Breast epithelium (tissue), 4 donors: ENCODE measurements at regions not wholly inside any gene's neighbourhood (a gene's known extent, or its start where the extent isn't known, plus 50 kb on each side); places are given as distances from the start of the nearest gene placed in this dataset.

Experiments
- DNase-seq, 2 donors: peaks; one replicate each; pipeline ENCODE4 v3.0.0-alpha.2; 2019; ENCODE audit warnings: low spot score in 2 of 2
- H3K27ac ChIP-seq, 2 donors: fragments of 200-600 bp; sonication (generic) in 1 of 2; one replicate each; pipeline ENCODE4 v1.5.1; 2016 to 2019; ENCODE audit warnings: mild to moderate bottlenecking in 1 of 2
- H3K27me3 ChIP-seq, 2 donors: fragments of 200-600 bp; sonication (generic) in 1 of 2; one replicate each; pipeline versions ENCODE4 v1.5.1 to v1.6.0; 2017 to 2019; ENCODE audit warnings: control low read depth in 1 of 2, mild to moderate bottlenecking in 1 of 2
- H3K36me3 ChIP-seq: fragments of 200-600 bp; one replicate; pipeline ENCODE4 v1.5.1; 2019
- H3K4me1 ChIP-seq, 2 donors: fragments of 200-600 bp; sonication (generic); one replicate each; pipeline ENCODE4 v1.5.1; 2016 to 2019; ENCODE audit warnings: control low read depth in 1 of 2
- H3K4me3 ChIP-seq, 3 donors: fragments of 200-600 bp; sonication (generic); 1 replicate in 2 of 3; 2 replicates in 1 of 3; pipeline ENCODE4 v1.5.1; 2016 to 2019; ENCODE audit warnings: mild to moderate bottlenecking in 3 of 3, moderate library complexity in 2 of 3
- H3K9me3 ChIP-seq, 2 donors: fragments of 200-600 bp; sonication (generic) in 1 of 2; one replicate each; pipeline ENCODE4 v1.5.1; 2016 to 2019; ENCODE audit warnings: control low read depth in 1 of 2
- POLR2A ChIP-seq: fragments of 450-650 bp; IDR thresholded peaks from one replicate; pipeline ENCODE4 v1.6.1; 2016; ENCODE audit warnings: antibody characterized with exemption, mild to moderate bottlenecking, moderate library complexity
- POLR2AphosphoS5 ChIP-seq, 3 donors: sonication (generic); formaldehyde crosslinking; IDR thresholded peaks; one replicate each; pipeline ENCODE4 v1.6.1; 2017; ENCODE audit warnings: antibody characterized with exemption in 3 of 3
- intact Hi-C: fragments of 100-400 bp; cut with DNase I; formaldehyde crosslinking; loops from one replicate; pipeline ENCODE4 v1.15.1; 2023; ENCODE audit warnings: low total_unique reads
- TF ChIP-seq, protein P1 (sequence below), 3 donors: fragments of 450-650 bp; IDR thresholded peaks; one replicate each; pipeline ENCODE4 v1.5.1; 2016 to 2017; ENCODE audit warnings: antibody characterized with exemption in 3 of 3, mild to moderate bottlenecking in 3 of 3, moderate library complexity in 3 of 3

DNA sequence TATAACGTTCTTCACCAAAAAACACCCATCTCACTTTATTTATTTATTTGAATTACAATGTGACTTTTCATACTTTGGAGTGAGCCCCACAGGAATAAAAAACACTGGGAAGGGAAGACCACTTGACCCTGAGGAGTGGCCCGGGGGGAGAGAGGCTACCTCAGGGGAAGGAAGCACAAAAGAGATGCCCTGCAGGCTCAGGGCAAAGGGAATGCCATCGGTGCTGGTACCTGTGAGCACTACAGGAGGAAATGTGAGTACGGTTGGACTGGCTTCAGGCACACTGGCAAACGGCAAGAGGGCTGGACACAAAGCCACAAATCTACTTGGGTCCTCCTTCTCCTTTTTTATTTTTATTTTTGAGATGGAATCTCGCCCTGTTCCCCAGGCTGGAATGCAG is 363.9 kb upstream of the KLF4 start:
- H3K27ac ChIP-seq: no peak overlapping the region
- intact Hi-C loops: no loop called here
- TF ChIP-seq, protein P1, sequence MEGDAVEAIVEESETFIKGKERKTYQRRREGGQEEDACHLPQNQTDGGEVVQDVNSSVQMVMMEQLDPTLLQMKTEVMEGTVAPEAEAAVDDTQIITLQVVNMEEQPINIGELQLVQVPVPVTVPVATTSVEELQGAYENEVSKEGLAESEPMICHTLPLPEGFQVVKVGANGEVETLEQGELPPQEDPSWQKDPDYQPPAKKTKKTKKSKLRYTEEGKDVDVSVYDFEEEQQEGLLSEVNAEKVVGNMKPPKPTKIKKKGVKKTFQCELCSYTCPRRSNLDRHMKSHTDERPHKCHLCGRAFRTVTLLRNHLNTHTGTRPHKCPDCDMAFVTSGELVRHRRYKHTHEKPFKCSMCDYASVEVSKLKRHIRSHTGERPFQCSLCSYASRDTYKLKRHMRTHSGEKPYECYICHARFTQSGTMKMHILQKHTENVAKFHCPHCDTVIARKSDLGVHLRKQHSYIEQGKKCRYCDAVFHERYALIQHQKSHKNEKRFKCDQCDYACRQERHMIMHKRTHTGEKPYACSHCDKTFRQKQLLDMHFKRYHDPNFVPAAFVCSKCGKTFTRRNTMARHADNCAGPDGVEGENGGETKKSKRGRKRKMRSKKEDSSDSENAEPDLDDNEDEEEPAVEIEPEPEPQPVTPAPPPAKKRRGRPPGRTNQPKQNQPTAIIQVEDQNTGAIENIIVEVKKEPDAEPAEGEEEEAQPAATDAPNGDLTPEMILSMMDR (IDR thresholded peaks at IDR 0.05): no peak
- TF ChIP-seq POLR2AphosphoS5 (IDR thresholded peaks at IDR 0.05): no peak
- TF ChIP-seq POLR2A: no peak
- H3K36me3 ChIP-seq: no peaks in the 10 kb centered on the region
- no peak for DNase-seq
- peaks cover 12 to 20% of the 10 kb centered on the region in 2 donors for H3K9me3 ChIP-seq
- no peaks in the 10 kb centered on the region for H3K27me3 ChIP-seq
- H3K4me3 ChIP-seq: no peak overlapping the region
- no peaks in the 10 kb centered on the region for H3K4me1 ChIP-seq

DNA sequence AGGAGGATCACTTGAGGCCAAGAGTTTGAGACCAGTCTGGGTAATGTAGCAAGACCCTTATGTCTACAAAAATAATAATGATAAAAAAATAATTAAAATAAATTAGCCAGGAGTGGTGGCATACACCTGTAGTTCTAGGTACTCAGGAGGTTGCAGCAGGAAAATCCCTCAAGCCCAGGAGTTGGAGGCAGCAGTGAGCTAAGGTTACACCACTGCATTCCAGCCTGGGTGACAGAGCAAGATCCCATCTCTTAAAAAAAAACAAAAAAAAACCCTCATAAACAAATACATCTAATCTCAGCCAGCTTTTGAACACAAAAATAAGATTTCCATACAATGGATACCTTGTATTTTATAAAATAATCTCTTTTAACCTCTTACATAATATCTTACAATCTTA is 363.3 kb upstream of the KLF4 start:
- intact Hi-C loops: no loop called here
- Histone ChIP-seq H3K4me1 (no peaks in the 10 kb centered on the region), H3K27me3 (no peaks in the 10 kb centered on the region), H3K9me3 (peaks cover 12 to 20% of the 10 kb centered on the region in 2 donors), H3K4me3 (no peak overlapping the region), H3K27ac (no peak overlapping the region), H3K36me3 (no peaks in the 10 kb centered on the region)
- no peak for TF ChIP-seq POLR2A
- TF ChIP-seq POLR2AphosphoS5 (IDR thresholded peaks at IDR 0.05): no peak
- TF ChIP-seq, protein P1 (IDR thresholded peaks at IDR 0.05): no peak
- DNase-seq: no peak

DNA sequence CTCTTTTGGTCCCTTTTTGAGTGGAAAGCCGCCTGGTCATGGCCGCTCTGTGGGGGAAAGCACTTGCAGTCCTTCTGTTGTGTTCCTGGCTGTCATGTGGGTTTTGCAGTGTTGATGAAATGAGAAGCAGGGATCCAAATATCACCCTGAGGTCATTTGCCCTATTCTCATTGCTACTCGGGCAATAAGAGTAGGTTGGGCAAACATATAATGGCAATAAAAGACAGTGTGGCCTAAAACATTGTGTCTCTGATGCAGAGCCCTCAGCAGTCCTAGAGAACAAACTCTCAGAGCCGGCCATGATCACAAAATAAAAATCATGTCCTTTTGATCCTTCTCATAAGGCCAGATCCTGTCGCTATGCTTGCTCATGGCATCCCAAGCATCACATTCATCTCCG is 361.1 kb upstream of the KLF4 start:
- Histone ChIP-seq H3K36me3 (no peaks in the 10 kb centered on the region), H3K9me3 (peaks cover 7 to 20% of the 10 kb centered on the region in 2 donors), H3K27ac (no peak overlapping the region), H3K4me3 (no peak overlapping the region), H3K4me1 (no peaks in the 10 kb centered on the region), H3K27me3 (no peaks in the 10 kb centered on the region)
- intact Hi-C loops: no loop called here
- TF ChIP-seq, protein P1 (IDR thresholded peaks at IDR 0.05): no peak
- no peak for TF ChIP-seq POLR2A
- no peak for TF ChIP-seq POLR2AphosphoS5 (IDR thresholded peaks at IDR 0.05)
- DNase-seq: no peak

DNA sequence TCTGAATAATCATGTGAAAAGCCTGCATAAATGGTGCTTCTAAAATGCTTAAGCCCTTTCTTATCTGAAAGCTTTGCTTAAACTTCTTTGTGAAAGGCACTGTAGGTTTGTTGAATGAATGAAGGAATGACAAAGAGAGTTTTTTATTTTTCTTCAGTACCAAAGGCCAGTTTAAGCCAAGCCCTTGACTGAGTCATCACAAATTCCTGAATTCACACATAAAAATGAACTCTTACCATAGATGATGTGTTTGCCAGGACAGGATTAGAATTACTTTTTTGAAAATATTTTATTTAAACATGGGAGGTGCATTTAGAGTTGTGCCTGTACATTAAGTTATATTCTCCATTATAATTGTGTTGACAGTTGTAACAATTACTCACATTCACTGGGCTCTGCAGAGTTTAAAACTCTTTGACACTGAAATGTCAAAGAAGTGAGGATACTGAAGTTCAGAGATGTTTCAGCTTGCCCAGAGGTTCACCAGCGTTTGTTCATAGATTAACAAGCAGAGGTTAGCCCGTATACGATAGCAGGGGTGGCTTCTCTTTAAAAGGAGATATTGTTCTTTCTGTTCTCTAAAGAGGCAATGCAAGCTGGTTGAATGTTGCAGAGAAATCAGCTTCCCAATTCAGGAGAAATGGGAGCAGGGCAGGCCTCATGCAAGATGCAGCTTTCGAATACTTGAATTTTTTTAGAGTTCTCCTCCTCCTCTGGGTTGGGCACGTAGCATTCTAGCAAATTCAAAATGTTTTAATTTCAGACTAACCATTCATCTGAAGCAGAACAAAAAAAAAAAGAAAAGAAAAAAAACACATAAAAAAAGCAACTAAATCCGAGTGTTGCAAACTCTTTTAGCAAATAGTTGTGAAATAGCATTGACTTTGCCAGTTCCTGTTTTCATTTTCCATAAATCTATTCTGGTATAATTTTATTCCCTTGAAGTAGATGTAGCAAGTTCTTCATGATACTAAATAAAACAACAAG is 358.7 kb upstream of the KLF4 start:
- no peak for DNase-seq
- intact Hi-C loops: no loop called here
- Histone ChIP-seq H3K9me3 (no peaks in the 10 kb centered on the region), H3K4me3 (no peak overlapping the region), H3K36me3 (no peaks in the 10 kb centered on the region), H3K27me3 (no peaks in the 10 kb centered on the region), H3K27ac (no peak overlapping the region), H3K4me1 (no peaks in the 10 kb centered on the region)
- TF ChIP-seq POLR2AphosphoS5 (IDR thresholded peaks at IDR 0.05): no peak

DNA sequence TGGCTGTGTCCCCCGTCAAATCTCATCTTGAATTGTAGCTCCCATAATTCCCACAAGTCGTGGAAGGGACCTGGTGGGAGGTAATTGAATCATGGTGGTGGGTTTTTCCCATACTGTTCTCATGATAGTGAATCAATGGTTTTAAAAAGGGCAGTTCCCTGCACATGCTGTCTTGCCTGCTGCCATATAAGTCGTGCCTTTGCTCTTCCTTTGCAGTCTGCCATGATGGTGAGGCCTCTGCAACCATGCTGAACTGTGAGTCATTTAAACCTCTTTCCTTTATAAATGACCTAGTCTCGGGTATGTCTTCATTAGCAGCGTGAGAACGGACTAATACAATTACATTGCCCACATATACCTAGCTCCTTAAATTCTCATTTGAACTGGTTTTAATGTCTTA is 353.0 kb upstream of the KLF4 start:
- Histone ChIP-seq H3K4me1 (no peaks in the 10 kb centered on the region), H3K27me3 (no peaks in the 10 kb centered on the region), H3K27ac (no peak overlapping the region), H3K4me3 (no peak overlapping the region), H3K9me3 (no peaks in the 10 kb centered on the region), H3K36me3 (no peaks in the 10 kb centered on the region)
- no peak for DNase-seq
- intact Hi-C loops: no loop called here
- TF ChIP-seq, protein P1 (IDR thresholded peaks at IDR 0.05): no peak
- no peak for TF ChIP-seq POLR2AphosphoS5 (IDR thresholded peaks at IDR 0.05)
